ENCODE measurements at regions not wholly inside any gene's neighbourhood (a gene's known extent, or its start where the extent isn't known, plus 50 kb on each side); places are given as distances from the start of the nearest gene placed in this dataset.

DNA sequence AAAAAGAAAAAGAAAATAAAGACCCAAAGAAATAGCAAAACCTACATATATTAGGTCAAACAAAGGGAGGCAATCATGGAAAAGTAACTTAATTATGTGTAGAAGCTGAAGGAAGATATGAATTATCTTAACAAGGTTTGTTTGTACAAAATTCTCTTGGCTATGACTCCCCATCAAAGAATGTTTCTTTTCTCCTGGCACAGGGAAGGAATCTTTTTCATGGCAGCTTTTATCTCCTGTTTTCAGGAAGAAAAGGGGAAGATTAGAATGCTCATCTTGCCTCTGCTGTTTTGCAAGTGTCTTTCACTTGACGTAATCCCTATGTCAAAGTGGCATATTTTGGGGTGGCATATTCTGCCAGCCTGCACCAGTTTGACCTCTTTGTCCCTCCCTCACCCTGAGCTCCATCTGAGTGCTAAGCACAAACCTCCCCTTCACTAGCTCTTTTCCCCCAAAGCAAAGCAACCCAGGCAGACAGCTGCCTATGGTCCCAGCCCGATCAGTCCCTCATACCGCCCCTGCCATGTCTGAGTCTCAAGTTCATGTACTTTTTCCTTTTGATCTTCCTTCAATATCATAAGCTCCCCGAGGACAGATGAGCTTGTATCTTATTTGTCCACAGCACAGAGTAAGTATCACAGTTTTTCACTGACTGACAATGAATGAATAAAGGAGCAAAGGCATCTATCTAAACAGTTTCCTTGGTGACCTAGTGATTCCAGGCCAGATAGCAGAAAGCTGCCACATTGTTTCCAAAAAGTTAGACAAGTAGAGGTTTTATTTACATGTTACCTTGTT is 242.8 kb upstream of the ANKRD55 start:
- no peak for DNase-seq
- intact Hi-C loops (cut with DNase I) = loop anchor here in 2 of 10 donors (10.0 kb wide), 1 partner anchor 201 kb away; no protein-coding TSS in a partner anchor
- TF ChIP-seq, protein P1, sequence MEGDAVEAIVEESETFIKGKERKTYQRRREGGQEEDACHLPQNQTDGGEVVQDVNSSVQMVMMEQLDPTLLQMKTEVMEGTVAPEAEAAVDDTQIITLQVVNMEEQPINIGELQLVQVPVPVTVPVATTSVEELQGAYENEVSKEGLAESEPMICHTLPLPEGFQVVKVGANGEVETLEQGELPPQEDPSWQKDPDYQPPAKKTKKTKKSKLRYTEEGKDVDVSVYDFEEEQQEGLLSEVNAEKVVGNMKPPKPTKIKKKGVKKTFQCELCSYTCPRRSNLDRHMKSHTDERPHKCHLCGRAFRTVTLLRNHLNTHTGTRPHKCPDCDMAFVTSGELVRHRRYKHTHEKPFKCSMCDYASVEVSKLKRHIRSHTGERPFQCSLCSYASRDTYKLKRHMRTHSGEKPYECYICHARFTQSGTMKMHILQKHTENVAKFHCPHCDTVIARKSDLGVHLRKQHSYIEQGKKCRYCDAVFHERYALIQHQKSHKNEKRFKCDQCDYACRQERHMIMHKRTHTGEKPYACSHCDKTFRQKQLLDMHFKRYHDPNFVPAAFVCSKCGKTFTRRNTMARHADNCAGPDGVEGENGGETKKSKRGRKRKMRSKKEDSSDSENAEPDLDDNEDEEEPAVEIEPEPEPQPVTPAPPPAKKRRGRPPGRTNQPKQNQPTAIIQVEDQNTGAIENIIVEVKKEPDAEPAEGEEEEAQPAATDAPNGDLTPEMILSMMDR (IDR thresholded peaks at IDR 0.05) = no peak
- peaks cover 0 to 40% (median 13%) of the 10 kb centered on the region in 9 donors for H3K4me1 ChIP-seq
- 70 to 81% methylated on average over 4 of the region's 4 CpGs for WGBS, 2 donors
- no peaks in the 10 kb centered on the region for H3K9me3 ChIP-seq
- no peaks in the 10 kb centered on the region for H3K36me3 ChIP-seq
- no peak overlapping the region for H3K27ac ChIP-seq
- H3K27me3 ChIP-seq = no peaks in the 10 kb centered on the region
- no peak for ATAC-seq
- H3K4me3 ChIP-seq = no peak overlapping the region

DNA sequence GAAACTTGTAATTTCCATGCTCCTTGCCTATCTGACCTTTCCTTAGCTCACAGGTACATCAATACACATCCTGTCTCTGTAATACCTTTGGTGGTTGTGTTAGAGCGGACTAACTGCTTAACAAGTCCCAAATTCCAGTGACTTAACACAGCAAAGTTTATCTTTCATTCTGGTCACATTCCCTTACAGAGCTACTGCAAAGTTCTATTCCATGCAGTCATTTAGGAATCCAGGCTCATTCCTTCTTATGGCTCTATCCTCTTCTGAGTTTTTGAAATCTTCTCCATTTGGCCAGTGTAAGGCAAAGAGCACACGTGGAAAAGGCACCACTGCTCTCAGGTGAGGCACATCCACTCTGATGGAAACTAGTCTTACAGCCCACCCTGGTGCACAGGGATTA is 238.6 kb upstream of the ANKRD55 start:
- Histone ChIP-seq H3K4me1 (peaks cover 0 to 11% (median 0%) of the 10 kb centered on the region in 9 donors), H3K4me3 (no peak overlapping the region), H3K27me3 (no peaks in the 10 kb centered on the region), H3K36me3 (no peaks in the 10 kb centered on the region), H3K27ac (no peak overlapping the region), H3K9me3 (no peaks in the 10 kb centered on the region)
- DNase-seq = no peak
- intact Hi-C loops (cut with DNase I) = loop anchor here in 2 of 10 donors (10.0 kb wide), 1 partner anchor 197 kb away; no protein-coding TSS in a partner anchor
- WGBS, 2 donors = 93 to 98% methylated on average over 2 of the region's 2 CpGs
- ATAC-seq = no peak
- TF ChIP-seq, protein P1 (IDR thresholded peaks at IDR 0.05) = no peak

DNA sequence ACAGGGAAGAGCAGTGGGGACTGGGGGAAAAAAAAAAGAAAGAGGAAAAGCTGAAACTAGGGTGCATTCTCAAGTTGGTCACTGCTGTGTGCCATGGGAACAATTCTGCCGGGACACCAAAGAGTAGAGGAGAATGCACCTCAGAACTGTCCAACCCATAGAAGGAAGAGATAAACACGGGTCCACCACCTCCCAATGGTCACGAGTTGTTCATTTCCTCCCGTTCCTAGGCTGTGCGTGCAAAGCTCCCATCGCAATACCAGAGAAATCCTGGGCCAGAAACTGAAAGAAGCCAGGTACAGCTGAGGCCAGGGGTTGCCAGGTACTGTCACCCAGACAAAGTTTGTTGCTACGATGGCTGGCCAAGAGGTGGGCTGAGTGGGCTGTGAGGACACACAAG is 236.9 kb upstream of the ANKRD55 start:
- H3K27ac ChIP-seq = no peak overlapping the region
- no peaks in the 10 kb centered on the region for H3K36me3 ChIP-seq
- H3K4me1 ChIP-seq = peaks cover 0 to 17% (median 12%) of the 10 kb centered on the region in 9 donors
- H3K27me3 ChIP-seq = no peaks in the 10 kb centered on the region
- intact Hi-C loops (cut with DNase I) = loop anchor here in 2 of 10 donors (10.0 kb wide), 1 partner anchor 195 kb away; no protein-coding TSS in a partner anchor
- no peak for ATAC-seq
- WGBS, 2 donors = 88 to 90% methylated on average over 7 of the region's 7 CpGs
- no peaks in the 10 kb centered on the region for H3K9me3 ChIP-seq
- DNase-seq = no peak
- TF ChIP-seq, protein P1 (IDR thresholded peaks at IDR 0.05) = no peak
- H3K4me3 ChIP-seq = no peak overlapping the region

DNA sequence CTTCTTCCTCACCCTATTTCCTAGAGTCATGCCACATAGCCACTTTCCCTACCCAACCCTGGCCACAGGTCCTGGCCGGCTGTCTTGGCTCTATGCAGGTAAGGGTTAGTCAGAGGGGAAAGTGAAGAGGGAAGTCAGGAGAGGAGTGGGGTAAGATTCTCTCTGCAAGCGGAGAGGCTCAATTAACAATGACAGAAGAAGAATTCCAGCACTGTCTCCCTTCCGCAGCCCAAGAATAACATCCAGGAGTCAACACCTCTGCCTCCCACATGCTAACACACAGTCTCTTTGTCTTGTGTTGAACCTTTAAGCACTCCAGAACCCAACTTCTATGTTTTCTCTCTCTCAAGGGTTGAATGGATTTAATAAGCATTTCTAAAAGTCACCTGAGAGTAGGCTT is 235.1 kb upstream of the ANKRD55 start:
- H3K4me3 ChIP-seq = no peak overlapping the region
- no peaks in the 10 kb centered on the region for H3K9me3 ChIP-seq
- no peaks in the 10 kb centered on the region for H3K27me3 ChIP-seq
- intact Hi-C loops (cut with DNase I) = loop anchor here in 1 of 10 donors (10.0 kb wide), 1 partner anchor 113 kb away; no protein-coding TSS in a partner anchor
- H3K4me1 ChIP-seq = peaks cover 0 to 24% (median 18%) of the 10 kb centered on the region in 9 donors
- no peaks in the 10 kb centered on the region for H3K36me3 ChIP-seq
- ATAC-seq = no peak
- DNase-seq = no peak
- 67 to 80% methylated on average over 3 of the region's 3 CpGs for WGBS, 2 donors
- TF ChIP-seq, protein P1 (IDR thresholded peaks at IDR 0.05) = no peak
- H3K27ac ChIP-seq = no peak overlapping the region

Data from heart right ventricle (tissue), 16 donors.